OCI-LY7 (cell line): ENCODE measurements at regions not wholly inside any gene's neighbourhood (a gene's known extent, or its start where the extent isn't known, plus 50 kb on each side); places are given as distances from the start of the nearest gene placed in this dataset.

Experiments
- BruUV-seq: library from RNA; stranded (reverse); fragments of 400-500 nt; replicated peaks from 2 replicates; lab custom pipeline; 2021; lab: Mats Ljungman, UMichigan
- CTCF ChIA-PET: fragments of 300-600 bp; sonication (Branson Sonifier 250); formaldehyde crosslinking; loops from one replicate; lab custom pipeline; 2022; ENCODE audit warnings: antibody characterized with exemption; ENCODE audit not compliant: unreplicated experiment; lab: Charles Lee
- POLR2A ChIA-PET: fragments of 300-600 bp; sonication (Branson Sonifier 250); formaldehyde crosslinking; loops from one replicate; lab custom pipeline; 2022; ENCODE audit warnings: antibody characterized with exemption; lab: Charles Lee
- DNase-seq: peaks from one replicate; pipeline ENCODE4 v3.0.0-alpha.2; 2015; ENCODE audit warnings: low spot score
- H2AFZ ChIP-seq: fragments of 200-600 bp; sonication (generic), shearing (Covaris generic); 2 replicates; pipeline ENCODE4 v1.6.1; 2014; ENCODE audit warnings: mild to moderate bottlenecking, antibody characterized with exemption, low read length, moderate library complexity
- H3K27ac ChIP-seq: fragments of 200-600 bp; sonication (generic); 2 replicates; pipeline ENCODE4 v1.5.1; 2014; ENCODE audit warnings: mixed run types, low read depth, mild to moderate bottlenecking, moderate library complexity, low read length, inconsistent platforms; ENCODE audit not compliant: poor library complexity, severe bottlenecking
- H3K36me3 ChIP-seq: fragments of 200-600 bp; sonication (generic); 2 replicates; pipeline ENCODE4 v1.6.1; 2014; ENCODE audit warnings: mild to moderate bottlenecking, antibody characterized with exemption, low read length, moderate library complexity, mixed read lengths; ENCODE audit not compliant: insufficient read depth
- H3K4me1 ChIP-seq: fragments of 200-600 bp; sonication (generic); 2 replicates; pipeline ENCODE4 v1.5.1; 2014; ENCODE audit warnings: mild to moderate bottlenecking, low read length; ENCODE audit not compliant: insufficient read depth, poor library complexity, severe bottlenecking
- H3K4me2 ChIP-seq: fragments of 200-600 bp; sonication (generic); 2 replicates; pipeline ENCODE4 v1.6.1; 2014; ENCODE audit warnings: mild to moderate bottlenecking, low read length
- H3K4me3 ChIP-seq: fragments of 200-600 bp; sonication (generic); 2 replicates; pipeline ENCODE4 v1.5.1; 2014; ENCODE audit warnings: mild to moderate bottlenecking, low read depth, low read length; ENCODE audit not compliant: poor library complexity, severe bottlenecking
- H3K79me2 ChIP-seq: fragments of 200-600 bp; sonication (generic); 2 replicates; pipeline ENCODE4 v1.6.1; 2016; ENCODE audit warnings: low read depth, mild to moderate bottlenecking, low read length, moderate library complexity, mixed read lengths; ENCODE audit not compliant: insufficient read depth
- H3K9me2 ChIP-seq: fragments of 200-600 bp; sonication (generic); 2 replicates; pipeline ENCODE4 v1.6.1; 2016; ENCODE audit warnings: mild to moderate bottlenecking, low read length, mixed read lengths; ENCODE audit not compliant: insufficient read depth
- H3K9me3 ChIP-seq: fragments of 200-600 bp; sonication (generic); 2 replicates; pipeline ENCODE4 v1.6.1; 2014; ENCODE audit warnings: mild to moderate bottlenecking, mixed run types, low read length, mixed read lengths
- H4K20me1 ChIP-seq: fragments of 200-600 bp; sonication (generic); 2 replicates; pipeline ENCODE4 v1.6.1; 2014; ENCODE audit warnings: mild to moderate bottlenecking, antibody characterized with exemption, low read length, moderate library complexity, mixed read lengths; ENCODE audit not compliant: insufficient read depth
- CTCF ChIP-seq: fragments of 200-600 bp; sonication (generic); conservative IDR thresholded peaks from 2 replicates; pipeline ENCODE4 v1.5.1; 2014; ENCODE audit warnings: mild to moderate bottlenecking, antibody characterized with exemption, low read length, moderate library complexity, mixed read lengths
- EZH2phosphoT487 ChIP-seq: fragments of 200-600 bp; sonication (generic); IDR thresholded peaks from 2 replicates; pipeline ENCODE4 v1.6.1; 2018; ENCODE audit warnings: low read depth, borderline replicate concordance, mild to moderate bottlenecking, mixed run types, antibody characterized with exemption, low read length, moderate library complexity, mixed read lengths
- intact Hi-C: fragments of 100-400 bp; cut with micrococcal nuclease; formaldehyde crosslinking; loops from one replicate; pipeline ENCODE4 v1.10.0; 2022; ENCODE audit not compliant: unreplicated experiment

GRCh38 chr10:111246814-111247452, 170.1 kb downstream of the ADRA2A start:
- intact Hi-C loops, result no loop called here
- H3K4me2 ChIP-seq, result no peak overlapping the region
- no peaks in the 10 kb centered on the region for H3K9me2 ChIP-seq
- no peak overlapping the region for H3K27ac ChIP-seq
- H4K20me1 ChIP-seq, result no peaks in the 10 kb centered on the region
- H2AFZ ChIP-seq, result no peak overlapping the region
- TF ChIP-seq EZH2phosphoT487, result no peak
- no peak for TF ChIP-seq CTCF
- ChIA-PET POLR2A (no interaction called here), CTCF (no interaction called here)
- H3K4me3 ChIP-seq, result no peak overlapping the region
- H3K36me3 ChIP-seq, result no peaks in the 10 kb centered on the region
- H3K4me1 ChIP-seq, result no peaks in the 10 kb centered on the region
- DNase-seq, result no peak
- no peaks in the 10 kb centered on the region for H3K9me3 ChIP-seq
- no peaks in the 10 kb centered on the region for H3K79me2 ChIP-seq
- BruUV-seq, result no TSS peak

- Histone ChIP-seq H3K4me3 (no peak overlapping the region), H3K4me2 (no peak overlapping the region), H3K4me1 (no peaks in the 10 kb centered on the region), H3K9me3 (no peaks in the 10 kb centered on the region), H4K20me1 (no peaks in the 10 kb centered on the region), H3K9me2 (no peaks in the 10 kb centered on the region), H3K27ac (no peak overlapping the region), H3K36me3 (no peaks in the 10 kb centered on the region), H3K79me2 (no peaks in the 10 kb centered on the region), H2AFZ (no peak overlapping the region)
- no peak for DNase-seq
- no TSS peak for BruUV-seq
- POLR2A ChIA-PET, result no interaction called here
- intact Hi-C loops, result no loop called here
- TF ChIP-seq CTCF, result no peak
- TF ChIP-seq EZH2phosphoT487, result no peak
- CTCF ChIA-PET, result no interaction called here
Observed at GRCh38 chr10:111247781-111248389, 171.1 kb downstream of the ADRA2A start.

- H2AFZ ChIP-seq, result no peak overlapping the region
- H3K4me3 ChIP-seq, result no peak overlapping the region
- H3K9me3 ChIP-seq, result no peaks in the 10 kb centered on the region
- intact Hi-C loops, result no loop called here
- no peaks in the 10 kb centered on the region for H3K36me3 ChIP-seq
- no peak overlapping the region for H3K4me2 ChIP-seq
- ChIA-PET POLR2A (no interaction called here), CTCF (no interaction called here)
- no peaks in the 10 kb centered on the region for H3K4me1 ChIP-seq
- TF ChIP-seq CTCF (no peak), EZH2phosphoT487 (no peak)
- no peak overlapping the region for H3K27ac ChIP-seq
- H3K79me2 ChIP-seq, result no peaks in the 10 kb centered on the region
- H4K20me1 ChIP-seq, result no peaks in the 10 kb centered on the region
- BruUV-seq, result no TSS peak
- no peak for DNase-seq
- no peaks in the 10 kb centered on the region for H3K9me2 ChIP-seq
Observed at GRCh38 chr10:111249925-111250324, 173.1 kb downstream of the ADRA2A start.
